ENCODE measurements at regions not wholly inside any gene's neighbourhood (a gene's known extent, or its start where the extent isn't known, plus 50 kb on each side); places are given as distances from the start of the nearest gene placed in this dataset.

DNA sequence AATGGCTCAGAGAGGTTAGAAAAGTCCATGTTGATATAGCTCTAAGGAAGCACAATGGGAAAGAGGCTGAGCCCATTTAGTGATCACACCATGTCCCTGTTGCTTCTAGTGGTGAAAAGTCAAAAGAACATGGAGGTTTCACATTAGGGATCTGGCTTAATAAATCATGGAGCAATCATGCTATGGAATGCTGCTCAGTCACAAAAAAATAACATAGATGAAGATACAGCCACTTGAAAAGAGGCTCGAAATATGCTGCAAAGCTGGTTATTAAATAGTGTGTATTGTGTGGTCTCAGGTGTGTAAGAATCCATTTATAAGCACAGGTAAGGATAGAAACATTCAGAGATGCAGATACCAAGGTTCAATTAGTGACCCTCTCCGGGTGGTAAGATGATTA is 63.6 kb upstream of the CPO start:
- Histone ChIP-seq H3K27ac (no peak overlapping the region), H3K4me1 (no peaks in the 10 kb centered on the region), H3K9me3 (no peaks in the 10 kb centered on the region), H3K36me3 (no peaks in the 10 kb centered on the region), H3K27me3 (no peaks in the 10 kb centered on the region), H3K4me3 (no peak overlapping the region)
- TF ChIP-seq, protein P1, sequence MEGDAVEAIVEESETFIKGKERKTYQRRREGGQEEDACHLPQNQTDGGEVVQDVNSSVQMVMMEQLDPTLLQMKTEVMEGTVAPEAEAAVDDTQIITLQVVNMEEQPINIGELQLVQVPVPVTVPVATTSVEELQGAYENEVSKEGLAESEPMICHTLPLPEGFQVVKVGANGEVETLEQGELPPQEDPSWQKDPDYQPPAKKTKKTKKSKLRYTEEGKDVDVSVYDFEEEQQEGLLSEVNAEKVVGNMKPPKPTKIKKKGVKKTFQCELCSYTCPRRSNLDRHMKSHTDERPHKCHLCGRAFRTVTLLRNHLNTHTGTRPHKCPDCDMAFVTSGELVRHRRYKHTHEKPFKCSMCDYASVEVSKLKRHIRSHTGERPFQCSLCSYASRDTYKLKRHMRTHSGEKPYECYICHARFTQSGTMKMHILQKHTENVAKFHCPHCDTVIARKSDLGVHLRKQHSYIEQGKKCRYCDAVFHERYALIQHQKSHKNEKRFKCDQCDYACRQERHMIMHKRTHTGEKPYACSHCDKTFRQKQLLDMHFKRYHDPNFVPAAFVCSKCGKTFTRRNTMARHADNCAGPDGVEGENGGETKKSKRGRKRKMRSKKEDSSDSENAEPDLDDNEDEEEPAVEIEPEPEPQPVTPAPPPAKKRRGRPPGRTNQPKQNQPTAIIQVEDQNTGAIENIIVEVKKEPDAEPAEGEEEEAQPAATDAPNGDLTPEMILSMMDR (IDR thresholded peaks at IDR 0.05) = no peak
- no peak for ATAC-seq
- intact Hi-C loops (cut with DNase I) = no loop called here
- no peak for DNase-seq

DNA sequence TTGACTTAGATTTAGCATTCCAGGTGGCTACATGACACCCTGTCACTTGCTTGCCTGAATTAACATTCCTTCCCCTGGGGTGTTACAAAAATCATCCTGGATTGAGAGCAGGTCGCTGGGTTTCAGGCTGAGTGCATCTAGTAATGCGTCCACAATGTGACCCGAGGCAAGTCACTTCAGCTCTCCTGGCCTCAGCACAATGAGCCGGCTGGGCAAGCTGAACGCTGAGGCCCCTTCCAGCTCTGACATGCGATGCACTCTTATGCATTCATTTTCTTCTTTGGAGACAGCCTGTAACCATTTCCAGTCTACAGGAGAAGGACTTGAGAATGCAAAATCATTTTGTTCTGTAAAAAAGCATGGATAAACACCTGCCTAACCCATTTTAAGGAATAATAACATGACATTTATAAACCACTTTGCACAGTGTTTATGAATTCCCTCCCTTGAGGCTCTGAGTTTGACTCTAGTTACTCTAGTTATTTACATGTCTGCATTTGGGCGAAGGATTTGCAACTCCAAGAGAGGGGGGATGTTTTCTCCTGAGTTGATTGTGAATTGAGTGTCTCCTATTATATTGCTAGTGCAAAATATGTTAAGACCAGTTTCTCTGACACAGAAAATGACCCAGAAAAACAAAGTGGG is 63.0 kb upstream of the CPO start:
- DNase-seq = no peak
- Histone ChIP-seq H3K27me3 (no peaks in the 10 kb centered on the region), H3K36me3 (no peaks in the 10 kb centered on the region), H3K4me1 (no peaks in the 10 kb centered on the region), H3K9me3 (no peaks in the 10 kb centered on the region), H3K4me3 (no peak overlapping the region), H3K27ac (no peak overlapping the region)
- ATAC-seq = no peak
- intact Hi-C loops (cut with DNase I) = no loop called here
- TF ChIP-seq, protein P1 (IDR thresholded peaks at IDR 0.05) = no peak

DNA sequence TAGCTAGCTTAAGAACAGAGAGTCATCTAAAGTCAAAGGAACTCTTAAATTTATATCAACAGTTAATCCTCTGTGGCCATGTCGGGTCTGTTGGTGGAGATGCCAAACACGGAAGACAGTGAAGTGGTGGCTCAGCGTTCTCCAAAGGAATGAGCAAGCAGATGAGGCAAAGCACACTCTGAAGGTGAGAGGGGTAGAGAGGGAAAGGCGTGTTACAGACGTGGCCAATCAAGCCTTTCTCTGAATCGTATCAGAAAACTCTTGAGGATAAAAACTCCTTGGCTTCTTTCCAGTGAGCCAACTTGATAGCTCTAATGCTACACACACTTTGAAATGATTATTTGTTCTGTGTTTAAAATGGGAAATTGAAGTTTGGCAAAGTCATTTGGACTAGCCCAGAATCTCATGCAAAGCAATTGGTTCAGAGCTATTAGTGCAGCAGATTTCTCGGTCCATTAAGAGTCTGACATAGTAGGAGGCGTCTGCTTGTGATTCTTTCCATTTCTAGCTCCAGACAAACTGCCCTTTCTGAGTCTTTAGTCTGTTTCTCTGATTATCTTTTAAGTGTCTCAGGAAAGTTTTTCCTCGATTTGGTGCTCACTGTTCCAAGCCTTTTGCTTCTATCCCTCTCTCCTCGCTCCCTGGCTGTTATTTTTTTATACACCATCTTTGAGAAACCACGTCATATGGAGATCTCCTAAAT is 57.5 kb upstream of the CPO start:
- ATAC-seq (peak; percentile 81), DNase-seq (peak in 1 of 4 donors; percentile 10)
- no peaks in the 10 kb centered on the region for H3K4me1 ChIP-seq
- no peaks in the 10 kb centered on the region for H3K9me3 ChIP-seq
- H3K4me3 ChIP-seq = no peak overlapping the region
- H3K27ac ChIP-seq = no peak overlapping the region
- TF ChIP-seq, protein P1 (IDR thresholded peaks at IDR 0.05) = no peak
- no peaks in the 10 kb centered on the region for H3K36me3 ChIP-seq
- intact Hi-C loops (cut with DNase I) = no loop called here
- no peaks in the 10 kb centered on the region for H3K27me3 ChIP-seq

DNA sequence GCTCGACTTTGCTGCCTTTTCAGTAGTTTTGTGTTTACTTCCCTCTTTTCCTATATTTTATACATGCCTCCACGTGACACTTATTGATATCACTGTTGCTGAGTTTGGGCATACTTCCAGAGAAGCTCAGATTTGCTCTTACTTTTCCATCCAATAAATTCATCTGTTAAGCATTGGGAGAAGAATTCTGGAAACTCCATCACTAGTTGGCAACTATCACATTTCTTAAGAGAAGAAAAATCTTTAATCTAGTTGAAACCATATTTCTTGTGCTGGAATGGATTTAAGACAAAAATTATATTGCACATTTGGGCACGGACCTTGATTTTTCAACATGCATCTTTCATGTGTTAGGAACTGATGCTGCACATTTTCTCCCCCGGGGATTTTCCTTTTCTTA is 52.6 kb upstream of the CPO start:
- H3K27ac ChIP-seq = no peak overlapping the region
- no peaks in the 10 kb centered on the region for H3K4me1 ChIP-seq
- H3K9me3 ChIP-seq = no peaks in the 10 kb centered on the region
- no peaks in the 10 kb centered on the region for H3K36me3 ChIP-seq
- TF ChIP-seq, protein P1 (IDR thresholded peaks at IDR 0.05) = no peak
- intact Hi-C loops (cut with DNase I) = no loop called here
- ATAC-seq = no peak
- H3K4me3 ChIP-seq = no peak overlapping the region
- no peaks in the 10 kb centered on the region for H3K27me3 ChIP-seq
- no peak for DNase-seq

DNA sequence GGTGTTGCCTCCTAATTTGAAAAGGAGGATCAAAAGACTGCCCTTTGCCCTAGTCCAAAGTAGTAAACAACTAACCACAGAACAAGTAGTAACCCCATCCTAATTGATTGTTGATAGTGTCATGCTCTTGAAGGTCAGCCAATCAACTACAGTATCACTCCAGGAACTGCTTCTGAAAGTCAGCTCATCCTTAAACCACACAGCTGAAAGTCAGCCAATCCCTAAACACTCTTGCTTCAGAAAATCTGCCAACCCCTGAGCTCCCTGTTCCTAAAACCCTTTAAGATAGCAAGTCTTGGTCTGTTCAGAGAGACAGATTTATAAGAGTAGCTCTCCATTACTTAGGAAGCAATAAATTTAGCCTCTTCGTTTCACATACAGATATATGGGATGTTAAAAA is 51.6 kb upstream of the CPO start:
- H3K27ac ChIP-seq = no peak overlapping the region
- intact Hi-C loops (cut with DNase I) = no loop called here
- DNase-seq (no peak), ATAC-seq (no peak)
- no peaks in the 10 kb centered on the region for H3K27me3 ChIP-seq
- TF ChIP-seq, protein P1 (IDR thresholded peaks at IDR 0.05) = no peak
- no peaks in the 10 kb centered on the region for H3K4me1 ChIP-seq
- no peaks in the 10 kb centered on the region for H3K36me3 ChIP-seq
- no peak overlapping the region for H3K4me3 ChIP-seq
- no peaks in the 10 kb centered on the region for H3K9me3 ChIP-seq

Measured in left lung (tissue), 4 donors.